CD14-positive monocyte (primary cell): ENCODE measurements at regions not wholly inside any gene's neighbourhood (a gene's known extent, or its start where the extent isn't known, plus 50 kb on each side); places are given as distances from the start of the nearest gene placed in this dataset.

Experiments used
- DNase-seq, 3 donors: peaks; one replicate each; pipeline ENCODE4 v3.0.0-alpha.2; 2011 to 2022
- H2AFZ ChIP-seq: 2 replicates; pipeline ENCODE4 v1.6.0; 2012; ENCODE audit warnings: mild to moderate bottlenecking, low read depth, low read length, inconsistent platforms; ENCODE audit not compliant: insufficient read depth, poor library complexity, severe bottlenecking
- H3K27ac ChIP-seq, 2 donors: 1 replicate in 1 of 2; 2 replicates in 1 of 2; pipeline ENCODE4 v1.5.1; 2012 to 2013; ENCODE audit warnings: low read length in 2 of 2, control low read depth in 1 of 2, inconsistent platforms in 1 of 2, low read depth in 1 of 2, mild to moderate bottlenecking in 1 of 2
- H3K27me3 ChIP-seq, 2 donors: one replicate each; pipeline versions ENCODE4 v1.6.0 to v1.6.1; 2011 to 2013; ENCODE audit warnings: low read length in 2 of 2; ENCODE audit not compliant: control insufficient read depth in 2 of 2, insufficient read depth in 2 of 2
- H3K36me3 ChIP-seq, 2 donors: replicated peaks in 1 of 2; 1 replicate in 1 of 2; 2 replicates in 1 of 2; pipeline versions ENCODE4 v1.5.1 to v1.6.1; 2012 to 2013; ENCODE audit warnings: low read length in 2 of 2, control low read depth in 1 of 2, inconsistent platforms in 1 of 2, mild to moderate bottlenecking in 1 of 2; ENCODE audit not compliant: insufficient read depth in 2 of 2, control insufficient read depth in 1 of 2
- H3K4me1 ChIP-seq, 2 donors: 1 replicate in 1 of 2; 2 replicates in 1 of 2; pipeline versions ENCODE4 v1.5.1 to v1.6.1; 2012 to 2013; ENCODE audit warnings: low read length in 2 of 2, control low read depth in 1 of 2, inconsistent platforms in 1 of 2, mild to moderate bottlenecking in 1 of 2, moderate library complexity in 1 of 2; ENCODE audit not compliant: insufficient read depth in 2 of 2, control insufficient read depth in 1 of 2
- H3K4me2 ChIP-seq: replicated peaks from 2 replicates; pipeline ENCODE3; 2012; ENCODE audit warnings: low read length, moderate library complexity, mild to moderate bottlenecking; ENCODE audit not compliant: poor library complexity, severe bottlenecking; ENCODE audit errors: extremely low read depth
- H3K4me3 ChIP-seq, 3 experiments: fragments of 200-600 bp in 1 of 3; sonication (generic) in 1 of 3; replicated peaks in 1 of 3; 1 replicate in 2 of 3; 2 replicates in 1 of 3; pipeline ENCODE4 v1.5.1; 2011 to 2013; ENCODE audit warnings: low read length in 3 of 3, mild to moderate bottlenecking in 3 of 3, control low read depth in 2 of 3, low read depth in 2 of 3, inconsistent platforms in 1 of 3, moderate library complexity in 1 of 3
- H3K79me2 ChIP-seq: 2 replicates; pipeline ENCODE4 v1.6.0; 2012; ENCODE audit warnings: mild to moderate bottlenecking, control low read depth, inconsistent platforms, low read length, moderate library complexity; ENCODE audit not compliant: insufficient read depth
- H3K9ac ChIP-seq: 2 replicates; pipeline ENCODE4 v1.6.0; 2017; ENCODE audit warnings: low read length, mild to moderate bottlenecking; ENCODE audit not compliant: insufficient read depth, poor library complexity, severe bottlenecking
- H3K9me3 ChIP-seq, 2 donors: replicated peaks in 1 of 2; 1 replicate in 1 of 2; 2 replicates in 1 of 2; pipeline versions ENCODE4 v1.5.1 to v1.6.1; 2012 to 2013; ENCODE audit warnings: low read length in 2 of 2, control low read depth in 1 of 2; ENCODE audit not compliant: control insufficient read depth in 1 of 2, insufficient read depth in 1 of 2
- H4K20me1 ChIP-seq: 2 replicates; pipeline ENCODE4 v1.6.0; 2012; ENCODE audit warnings: mild to moderate bottlenecking, low read length, control low read depth, moderate library complexity; ENCODE audit not compliant: insufficient read depth
- H3K27ac Mint-ChIP-seq, 7 donors: one replicate each; pipeline ENCODE4 v1.8.0; 2020; ENCODE audit warnings: mild to moderate bottlenecking in 7 of 7, mixed read lengths in 7 of 7, moderate library complexity in 6 of 7, inconsistent platforms in 2 of 7
- H3K27me3 Mint-ChIP-seq, 3 donors: one replicate each; pipeline ENCODE4 v1.8.0; 2021 to 2022; ENCODE audit warnings: low read depth in 3 of 3, mild to moderate bottlenecking in 3 of 3, mixed read lengths in 3 of 3, moderate library complexity in 3 of 3, inconsistent platforms in 1 of 3
- H3K36me3 Mint-ChIP-seq, 2 donors: one replicate each; pipeline ENCODE4 v1.8.0; 2020; ENCODE audit warnings: mixed read lengths in 2 of 2, inconsistent platforms in 1 of 2, mild to moderate bottlenecking in 1 of 2
- H3K4me1 Mint-ChIP-seq: one replicate; pipeline ENCODE4 v1.8.0; 2020; ENCODE audit warnings: mild to moderate bottlenecking, mixed read lengths
- H3K4me3 Mint-ChIP-seq, 2 donors: one replicate each; pipeline ENCODE4 v1.8.0; 2020; ENCODE audit warnings: mild to moderate bottlenecking in 2 of 2, mixed read lengths in 2 of 2, moderate library complexity in 1 of 2
- H3K9me3 Mint-ChIP-seq, 7 donors: one replicate each; pipeline ENCODE4 v1.8.0; 2020 to 2022; ENCODE audit warnings: mixed read lengths in 7 of 7, mild to moderate bottlenecking in 6 of 7, moderate library complexity in 6 of 7, inconsistent platforms in 2 of 7
- CTCF ChIP-seq: fragments of 200-600 bp; IDR thresholded peaks from one replicate; pipeline ENCODE4 v1.8.0; 2022; ENCODE audit warnings: antibody characterized with exemption, mild to moderate bottlenecking
- WGBS: methylation state at CpG from one replicate; pipeline ENCODE4 v1.1.5; 2013; ENCODE audit warnings: missing lambda C conversion rate; ENCODE audit not compliant: insufficient coverage; 5-methylcytosine and 5-hydroxymethylcytosine counted together
- intact Hi-C, 2 donors: fragments of 100-400 bp; cut with micrococcal nuclease; formaldehyde crosslinking; loops; one replicate each; pipeline versions ENCODE4 v1.15.0 to v1.15.1; 2023

- no peak for DNase-seq
- Histone ChIP-seq H3K4me2 (no peak overlapping the region), H3K27me3 (peaks cover 0 to 2% of the 10 kb centered on the region in 2 donors), H3K27ac (no peak overlapping the region), H2AFZ (no peak overlapping the region), H3K9ac (no peak overlapping the region), H3K4me1 (no peaks in the 10 kb centered on the region), H3K9me3 (no peaks in the 10 kb centered on the region), H4K20me1 (no peaks in the 10 kb centered on the region), H3K4me3 (no peak overlapping the region), H3K36me3 (no peaks in the 10 kb centered on the region), H3K79me2 (no peaks in the 10 kb centered on the region)
- Mint-ChIP-seq H3K4me1 (no peaks in the 10 kb centered on the region), H3K27ac (no peak overlapping the region), H3K27me3 (peaks cover 4 to 8% (median 7%) of the 10 kb centered on the region in 3 donors), H3K4me3 (no peak overlapping the region), H3K9me3 (no peaks in the 10 kb centered on the region), H3K36me3 (no peaks in the 10 kb centered on the region)
- WGBS: no CpG with 5 or more reads among the region's 2 CpGs
- no peak for TF ChIP-seq CTCF
- intact Hi-C loops: no loop called here
These were observed 112.6 kb upstream of the MB21D2 start for GRCh38 chr3:193030276-193030675.

GRCh38 chr3:193031911-193032310, 114.3 kb upstream of the MB21D2 start:
- DNase-seq: no peak
- H3K9ac ChIP-seq: no peak overlapping the region
- no peak for TF ChIP-seq CTCF
- no peak overlapping the region for H3K27ac ChIP-seq
- intact Hi-C loops: no loop called here
- no peaks in the 10 kb centered on the region for H3K4me1 ChIP-seq
- H3K27me3 Mint-ChIP-seq: peaks cover 3 to 8% (median 5%) of the 10 kb centered on the region in 3 donors
- no peaks in the 10 kb centered on the region for H3K79me2 ChIP-seq
- no peaks in the 10 kb centered on the region for H3K36me3 ChIP-seq
- H3K36me3 Mint-ChIP-seq: no peaks in the 10 kb centered on the region
- no peak overlapping the region for H3K4me3 ChIP-seq
- no peaks in the 10 kb centered on the region for H3K9me3 ChIP-seq
- peak overlapping the region in 1 of 7 donors; percentile 48 for H3K27ac Mint-ChIP-seq
- peaks cover 0 to 2% of the 10 kb centered on the region in 2 donors for H3K27me3 ChIP-seq
- no CpG with 5 or more reads among the region's 2 CpGs for WGBS
- H3K4me2 ChIP-seq: no peak overlapping the region
- H3K9me3 Mint-ChIP-seq: peaks cover 0 to 3% (median 0%) of the 10 kb centered on the region in 7 donors
- H2AFZ ChIP-seq: no peak overlapping the region
- no peaks in the 10 kb centered on the region for H4K20me1 ChIP-seq
- H3K4me3 Mint-ChIP-seq: no peak overlapping the region
- H3K4me1 Mint-ChIP-seq: no peaks in the 10 kb centered on the region
